Epithelial cell of esophagus (primary cell): ENCODE measurements at regions not wholly inside any gene's neighbourhood (a gene's known extent, or its start where the extent isn't known, plus 50 kb on each side); places are given as distances from the start of the nearest gene placed in this dataset.

Experiments
- DNase-seq: peaks from one replicate; pipeline ENCODE4 v3.0.0; 2010; ENCODE audit warnings: low read depth
- H3K4me3 ChIP-seq: 2 replicates; pipeline ENCODE4 v1.5.1; 2011; ENCODE audit warnings: mild to moderate bottlenecking, low read length, control low read depth
- CTCF ChIP-seq: IDR thresholded peaks from 2 replicates; pipeline ENCODE4 v1.5.1; 2011; ENCODE audit warnings: low read depth, mild to moderate bottlenecking, low read length, control low read depth, inconsistent platforms; ENCODE audit not compliant: insufficient read depth; ENCODE audit errors: missing control alignments

GRCh38 chr14:86797075-86797351, 1196.0 kb downstream of the GALC start:
- TF ChIP-seq CTCF, result no peak
- no peak overlapping the region for H3K4me3 ChIP-seq
- DNase-seq, result no peak

GRCh38 chr14:86796221-86797074, 1196.5 kb downstream of the GALC start:
- no peak overlapping the region for H3K4me3 ChIP-seq
- TF ChIP-seq CTCF, result no peak
- no peak for DNase-seq

- no peak for TF ChIP-seq CTCF
- DNase-seq, result no peak
- H3K4me3 ChIP-seq, result no peak overlapping the region
Observed at GRCh38 chr14:86794689-86795088, 1198.3 kb downstream of the GALC start.

GRCh38 chr14:86790408-86791364, 1202.3 kb downstream of the GALC start:
- H3K4me3 ChIP-seq, result no peak overlapping the region
- peak; percentile 26 for TF ChIP-seq CTCF
- DNase-seq, result peak; percentile 40

GRCh38 chr14:86788224-86788623, 1204.8 kb downstream of the GALC start:
- DNase-seq, result peak; percentile 32
- H3K4me3 ChIP-seq, result no peak overlapping the region
- no peak for TF ChIP-seq CTCF

- no peak overlapping the region for H3K4me3 ChIP-seq
- no peak for TF ChIP-seq CTCF
- DNase-seq, result peak; percentile 22
Observed at GRCh38 chr14:86787717-86788116, 1205.3 kb downstream of the GALC start.

- TF ChIP-seq CTCF, result no peak
- DNase-seq, result no peak
- no peak overlapping the region for H3K4me3 ChIP-seq
Observed at GRCh38 chr14:86782092-86782580, 1210.8 kb downstream of the GALC start.
